HG02840 (cell line): ENCODE measurements at regions not wholly inside any gene's neighbourhood (a gene's known extent, or its start where the extent isn't known, plus 50 kb on each side); places are given as distances from the start of the nearest gene placed in this dataset.
"Not testable (repeated sequence)": the region's sequence is repeated elsewhere in the genome, so short reads cannot be mapped to it uniquely, and the experiment has no call there.

Experiments
- ATAC-seq: cut with Tn5 transposase; IDR thresholded peaks from one replicate; pipeline ENCODE4 v1.9.1; 2021; ENCODE audit warnings: mild to moderate bottlenecking, moderate library complexity, moderate number of reproducible peaks; ENCODE audit not compliant: unreplicated experiment, low FRiP score

- ATAC-seq = no peak
Measured at GRCh38 chr5:167358868-167359492, 932.5 kb upstream of the WWC1 start.

- ATAC-seq = no peak
Measured at GRCh38 chr5:167361795-167362194, 929.6 kb upstream of the WWC1 start.

GRCh38 chr5:167363065-167363464 lies 928.4 kb upstream of the WWC1 start:
- ATAC-seq = no peak

- ATAC-seq = no peak
Measured at GRCh38 chr5:167375125-167375524, 916.3 kb upstream of the WWC1 start.

- ATAC-seq = no peak
Measured at GRCh38 chr5:167378894-167379723, 912.3 kb upstream of the WWC1 start.

GRCh38 chr5:167381457-167381856 lies 910.0 kb upstream of the WWC1 start:
- no peak for ATAC-seq

GRCh38 chr5:167389537-167389936 lies 901.9 kb upstream of the WWC1 start:
- no peak for ATAC-seq

- not testable (repeated sequence) for ATAC-seq
Measured at GRCh38 chr5:167391286-167391685, 900.2 kb upstream of the WWC1 start.

- no peak for ATAC-seq
Measured at GRCh38 chr5:167392240-167392639, 899.2 kb upstream of the WWC1 start.

GRCh38 chr5:167393358-167393757 lies 898.1 kb upstream of the WWC1 start:
- no peak for ATAC-seq

- no peak for ATAC-seq
Measured at GRCh38 chr5:167402671-167403070, 888.8 kb upstream of the WWC1 start.

GRCh38 chr5:167406513-167406912 lies 884.9 kb upstream of the WWC1 start:
- ATAC-seq = no peak

- ATAC-seq = no peak
Measured at GRCh38 chr5:167412556-167412955, 878.9 kb upstream of the WWC1 start.

- ATAC-seq = no peak
Measured at GRCh38 chr5:167413506-167413905, 877.9 kb upstream of the WWC1 start.

- ATAC-seq = no peak
Measured at GRCh38 chr5:167414611-167415010, 876.8 kb upstream of the WWC1 start.

GRCh38 chr5:167415779-167416746 lies 875.4 kb upstream of the WWC1 start:
- ATAC-seq = no peak

- no peak for ATAC-seq
Measured at GRCh38 chr5:167417662-167418061, 873.8 kb upstream of the WWC1 start.

GRCh38 chr5:167425161-167425560 lies 866.3 kb upstream of the WWC1 start:
- ATAC-seq = no peak

GRCh38 chr5:167426501-167426900 lies 864.9 kb upstream of the WWC1 start:
- ATAC-seq = no peak

GRCh38 chr5:167427641-167428040 lies 863.8 kb upstream of the WWC1 start:
- not testable (repeated sequence) for ATAC-seq

GRCh38 chr5:167440846-167441245 lies 850.6 kb upstream of the WWC1 start:
- ATAC-seq = no peak
